NT2/D1 (cell line): ENCODE measurements at regions not wholly inside any gene's neighbourhood (a gene's known extent, or its start where the extent isn't known, plus 50 kb on each side); places are given as distances from the start of the nearest gene placed in this dataset.

ENCODE experiments used
- SUZ12 ChIP-seq: IDR thresholded peaks from 2 replicates; pipeline ENCODE4 v1.6.1; 2011; ENCODE audit not compliant: insufficient read length, insufficient read depth; ENCODE audit errors: extremely low read depth
- ZNF274 ChIP-seq: IDR thresholded peaks from 2 replicates; pipeline ENCODE4 v1.6.1; 2011; ENCODE audit warnings: mild to moderate bottlenecking, low read depth, low read length

- no peak for TF ChIP-seq SUZ12
- no peak for TF ChIP-seq ZNF274
Measured at GRCh38 chr13:21970918-21971317, 300.0 kb downstream of the FGF9 start.
